Cardiac fibroblast (primary cell): ENCODE measurements at regions not wholly inside any gene's neighbourhood (a gene's known extent, or its start where the extent isn't known, plus 50 kb on each side); places are given as distances from the start of the nearest gene placed in this dataset.

Experiments
- DNase-seq, 2 donors: peaks; one replicate each; pipeline versions ENCODE4 v3.0.0 to v3.0.0-alpha.2; 2010; ENCODE audit warnings: low read depth in 2 of 2
- H3K4me3 ChIP-seq, 2 donors: replicated peaks in 1 of 2; 1 replicate in 1 of 2; 2 replicates in 1 of 2; pipeline ENCODE4 v1.5.1; 2011; ENCODE audit warnings: low read depth in 2 of 2, low read length in 2 of 2, mild to moderate bottlenecking in 2 of 2, moderate library complexity in 1 of 2
- CTCF ChIP-seq: IDR thresholded peaks from one replicate; pipeline ENCODE4 v1.5.1; 2011; ENCODE audit warnings: low read depth, mild to moderate bottlenecking, low read length, inconsistent platforms

- DNase-seq: peak; percentile 52 to 55
- TF ChIP-seq CTCF: no peak
These were observed 132.6 kb downstream of the ETS2 start for GRCh38 chr21:38938343-38938742.

GRCh38 chr21:38937844-38938243 lies 132.1 kb downstream of the ETS2 start:
- no peak overlapping the region for H3K4me3 ChIP-seq
- no peak for TF ChIP-seq CTCF
- DNase-seq: no peak

More at GRCh38 chr21:38938343-38938742, 132.6 kb downstream of the ETS2 start:
- H3K4me3 ChIP-seq: no peak overlapping the region

- TF ChIP-seq CTCF: no peak
- DNase-seq: no peak
- H3K4me3 ChIP-seq: no peak overlapping the region
These were observed 131.6 kb downstream of the ETS2 start for GRCh38 chr21:38937286-38937790.

- DNase-seq: no peak
- no peak overlapping the region for H3K4me3 ChIP-seq
- TF ChIP-seq CTCF: no peak
These were observed 130.5 kb downstream of the ETS2 start for GRCh38 chr21:38936240-38936639.

- H3K4me3 ChIP-seq: no peak overlapping the region
- no peak for DNase-seq
- TF ChIP-seq CTCF: no peak
These were observed 128.0 kb downstream of the ETS2 start for GRCh38 chr21:38933731-38934130.

- no peak for DNase-seq
- no peak overlapping the region for H3K4me3 ChIP-seq
- TF ChIP-seq CTCF: no peak
These were observed 125.6 kb downstream of the ETS2 start for GRCh38 chr21:38931291-38931690.

GRCh38 chr21:38930853-38931252 lies 125.1 kb downstream of the ETS2 start:
- TF ChIP-seq CTCF: no peak
- no peak overlapping the region for H3K4me3 ChIP-seq
- DNase-seq: peak; percentile 80 to 86
